H1 (cell line): ENCODE measurements at regions not wholly inside any gene's neighbourhood (a gene's known extent, or its start where the extent isn't known, plus 50 kb on each side); places are given as distances from the start of the nearest gene placed in this dataset.

Experiments
- ASH2L ChIP-seq: fragments of 200-600, 300-600 bp; sonication (generic); IDR thresholded peaks from one replicate; pipeline ENCODE4 v1.7.1; 2017; ENCODE audit warnings: low read length
- CTCF ChIP-seq, 3 experiments: IDR thresholded peaks; 1 replicate in 2 of 3; 2 replicates in 1 of 3; pipeline versions ENCODE4 v1.5.1 to v1.6.1; 2011; ENCODE audit warnings: low read length in 3 of 3, mild to moderate bottlenecking in 3 of 3, inconsistent platforms in 2 of 3, low read depth in 1 of 3, moderate library complexity in 1 of 3; ENCODE audit not compliant: insufficient read depth in 1 of 3; ENCODE audit errors: control extremely low read depth in 1 of 3
- HDAC6 ChIP-seq: IDR thresholded peaks from one replicate; pipeline ENCODE4 v1.7.1; 2012; ENCODE audit warnings: low read depth, mild to moderate bottlenecking, inconsistent platforms, low read length, moderate library complexity
- MAFK ChIP-seq: IDR thresholded peaks from 2 replicates; pipeline ENCODE4 v1.6.1; 2012; ENCODE audit warnings: low read depth, mild to moderate bottlenecking, improper control_type of control experiment, low read length
- POLR2A ChIP-seq, 2 experiments: IDR thresholded peaks; 1 replicate in 1 of 2; 2 replicates in 1 of 2; pipeline ENCODE4 v1.6.1; 2011; ENCODE audit warnings: low read depth in 2 of 2, low read length in 2 of 2, mild to moderate bottlenecking in 2 of 2; ENCODE audit errors: control extremely low read depth in 1 of 2
- POLR2AphosphoS5 ChIP-seq: IDR thresholded peaks from 2 replicates; pipeline ENCODE4 v1.6.1; 2011; ENCODE audit warnings: low read depth, low read length
- RAD21 ChIP-seq, 2 experiments: IDR thresholded peaks in 1 of 2; conservative IDR thresholded peaks in 1 of 2; 2 replicates each; pipeline ENCODE4 v1.6.1; 2011; ENCODE audit warnings: low read depth in 2 of 2, low read length in 2 of 2, improper control_type of control experiment in 1 of 2, inconsistent platforms in 1 of 2, mild to moderate bottlenecking in 1 of 2, moderate library complexity in 1 of 2
- SP1 ChIP-seq: IDR thresholded peaks from 2 replicates; pipeline ENCODE4 v1.6.1; 2011; ENCODE audit warnings: low read depth, low read length
- SUZ12 ChIP-seq: fragments of 200-600 bp; sonication (generic); IDR thresholded peaks from 2 replicates; pipeline ENCODE4 v1.6.1; 2012; ENCODE audit warnings: mild to moderate bottlenecking, inconsistent platforms, low read length, moderate library complexity, mixed read lengths

- TF ChIP-seq HDAC6, result no peak
- no peak for TF ChIP-seq POLR2A (IDR thresholded peaks at IDR 0.05; ENCODE audit: control extremely low read depth in 1 of 2, low read depth in 2 of 2, low read length in 2 of 2)
- TF ChIP-seq POLR2AphosphoS5, result no peak
- TF ChIP-seq ASH2L, result no peak
- no peak for TF ChIP-seq CTCF (IDR thresholded peaks at IDR 0.05; ENCODE audit: control extremely low read depth in 1 of 3, insufficient read depth in 1 of 3, low read depth in 1 of 3, low read length in 3 of 3)
- no peak for TF ChIP-seq SUZ12
- TF ChIP-seq RAD21 (IDR thresholded peaks at IDR 0.05 in 1 of 2, conservative IDR thresholded peaks at IDR 0.05 in 1 of 2; ENCODE audit: low read depth in 2 of 2, low read length in 2 of 2), result no peak
- TF ChIP-seq SP1, result no peak
- TF ChIP-seq MAFK, result no peak
Measured at GRCh38 chr15:91652610-91653207, 200.8 kb upstream of the SLCO3A1 start.
